Activated naive CD8-positive, alpha-beta T cell treated with anti-CD3 and anti-CD28 coated beads, Interleukin-2, amount 50 U/mL, for 24 hours (primary cell): ENCODE measurements at regions not wholly inside any gene's neighbourhood (a gene's known extent, or its start where the extent isn't known, plus 50 kb on each side); places are given as distances from the start of the nearest gene placed in this dataset.
"Not testable (repeated sequence)": the region's sequence is repeated elsewhere in the genome, so short reads cannot be mapped to it uniquely, and the experiment has no call there.

Source experiments
- ATAC-seq: fragments of 150-1000 bp; cut with Tn5 transposase; one replicate; pipeline ENCODE4 v1.10.0; 2021
- DNase-seq: peaks from one replicate; pipeline ENCODE4 v3.0.0; 2021
- H3K27ac Mint-ChIP-seq: one replicate; pipeline ENCODE4 v1.8.0; 2021; ENCODE audit warnings: mild to moderate bottlenecking, mixed read lengths
- H3K27me3 Mint-ChIP-seq: one replicate; pipeline ENCODE4 v1.8.0; 2021; ENCODE audit warnings: mixed read lengths
- H3K36me3 Mint-ChIP-seq: one replicate; pipeline ENCODE4 v1.8.0; 2021; ENCODE audit warnings: low read depth, mixed read lengths
- H3K4me1 Mint-ChIP-seq: one replicate; pipeline ENCODE4 v1.8.0; 2021; ENCODE audit warnings: mixed read lengths
- H3K4me3 Mint-ChIP-seq: one replicate; pipeline ENCODE4 v1.8.0; 2021; ENCODE audit warnings: mild to moderate bottlenecking, moderate library complexity, mixed read lengths
- H3K9me3 Mint-ChIP-seq: one replicate; pipeline ENCODE4 v1.8.0; 2021; ENCODE audit warnings: mixed read lengths

GRCh38 chr11:98061858-98062257 lies 958.9 kb upstream of the CNTN5 start:
- DNase-seq: no peak
- Mint-ChIP-seq H3K4me1 (no peaks in the 10 kb centered on the region), H3K27me3 (no peaks in the 10 kb centered on the region), H3K27ac (no peak overlapping the region), H3K36me3 (no peaks in the 10 kb centered on the region), H3K4me3 (no peak overlapping the region), H3K9me3 (peaks cover 11% of the 10 kb centered on the region)
- ATAC-seq: no peak

GRCh38 chr11:98062714-98063113 lies 958.0 kb upstream of the CNTN5 start:
- Mint-ChIP-seq H3K4me3 (no peak overlapping the region), H3K9me3 (peaks cover 11% of the 10 kb centered on the region), H3K4me1 (no peaks in the 10 kb centered on the region), H3K27ac (no peak overlapping the region), H3K36me3 (no peaks in the 10 kb centered on the region), H3K27me3 (no peaks in the 10 kb centered on the region)
- DNase-seq (no peak), ATAC-seq (no peak)

- no peak for ATAC-seq
These were observed 952.5 kb upstream of the CNTN5 start for GRCh38 chr11:98068251-98068650.

GRCh38 chr11:98069147-98069546 lies 951.6 kb upstream of the CNTN5 start:
- not testable (repeated sequence) for H3K27me3 Mint-ChIP-seq, ATAC-seq, DNase-seq, H3K27ac Mint-ChIP-seq, H3K36me3 Mint-ChIP-seq, H3K4me3 Mint-ChIP-seq, H3K9me3 Mint-ChIP-seq, H3K4me1 Mint-ChIP-seq

More at GRCh38 chr11:98068251-98068650, 952.5 kb upstream of the CNTN5 start:
- Mint-ChIP-seq H3K4me3 (no peak overlapping the region), H3K4me1 (no peaks in the 10 kb centered on the region), H3K27me3 (no peaks in the 10 kb centered on the region), H3K9me3 (peaks cover 7% of the 10 kb centered on the region), H3K27ac (no peak overlapping the region), H3K36me3 (no peaks in the 10 kb centered on the region)
- DNase-seq: no peak

GRCh38 chr11:98069861-98070260 lies 950.9 kb upstream of the CNTN5 start:
- no peak for ATAC-seq
- Mint-ChIP-seq H3K9me3 (peaks cover 3% of the 10 kb centered on the region), H3K4me1 (no peaks in the 10 kb centered on the region), H3K36me3 (no peaks in the 10 kb centered on the region), H3K27me3 (no peaks in the 10 kb centered on the region), H3K27ac (no peak overlapping the region), H3K4me3 (no peak overlapping the region)
- DNase-seq: no peak

- Mint-ChIP-seq H3K27me3 (no peaks in the 10 kb centered on the region), H3K9me3 (peaks cover 17% of the 10 kb centered on the region)
- ATAC-seq: no peak
These were observed 929.8 kb upstream of the CNTN5 start for GRCh38 chr11:98090861-98091505.

GRCh38 chr11:98099371-98099770 lies 921.4 kb upstream of the CNTN5 start:
- no peaks in the 10 kb centered on the region for H3K27me3 Mint-ChIP-seq
- no peak overlapping the region for H3K27ac Mint-ChIP-seq
- H3K36me3 Mint-ChIP-seq: no peaks in the 10 kb centered on the region
- H3K9me3 Mint-ChIP-seq: peaks cover 9% of the 10 kb centered on the region
- H3K4me3 Mint-ChIP-seq: no peak overlapping the region
- no peak for ATAC-seq
- H3K4me1 Mint-ChIP-seq: no peaks in the 10 kb centered on the region
- DNase-seq: no peak

More at GRCh38 chr11:98090861-98091505, 929.8 kb upstream of the CNTN5 start:
- no peak overlapping the region for H3K27ac Mint-ChIP-seq
- no peak overlapping the region for H3K4me3 Mint-ChIP-seq
- DNase-seq: no peak
- no peaks in the 10 kb centered on the region for H3K4me1 Mint-ChIP-seq
- no peaks in the 10 kb centered on the region for H3K36me3 Mint-ChIP-seq

GRCh38 chr11:98100689-98101088 lies 920.1 kb upstream of the CNTN5 start:
- H3K27ac Mint-ChIP-seq: no peak overlapping the region
- H3K4me1 Mint-ChIP-seq: no peaks in the 10 kb centered on the region
- H3K27me3 Mint-ChIP-seq: no peaks in the 10 kb centered on the region
- no peaks in the 10 kb centered on the region for H3K36me3 Mint-ChIP-seq
- H3K9me3 Mint-ChIP-seq: peaks cover 9% of the 10 kb centered on the region
- H3K4me3 Mint-ChIP-seq: no peak overlapping the region
- DNase-seq (no peak), ATAC-seq (no peak)

- Mint-ChIP-seq H3K9me3 (peaks cover 9% of the 10 kb centered on the region), H3K36me3 (no peaks in the 10 kb centered on the region), H3K4me3 (no peak overlapping the region), H3K4me1 (no peaks in the 10 kb centered on the region), H3K27ac (no peak overlapping the region), H3K27me3 (no peaks in the 10 kb centered on the region)
- ATAC-seq (no peak), DNase-seq (no peak)
These were observed 919.4 kb upstream of the CNTN5 start for GRCh38 chr11:98101329-98101728.

- DNase-seq (no peak), ATAC-seq (no peak)
- H3K36me3 Mint-ChIP-seq: no peaks in the 10 kb centered on the region
- no peak overlapping the region for H3K27ac Mint-ChIP-seq
- no peaks in the 10 kb centered on the region for H3K4me1 Mint-ChIP-seq
- no peak overlapping the region for H3K4me3 Mint-ChIP-seq
- H3K27me3 Mint-ChIP-seq: no peaks in the 10 kb centered on the region
- H3K9me3 Mint-ChIP-seq: peaks cover 5% of the 10 kb centered on the region
These were observed 916.5 kb upstream of the CNTN5 start for GRCh38 chr11:98104249-98104648.

- no peak overlapping the region for H3K4me3 Mint-ChIP-seq
- no peaks in the 10 kb centered on the region for H3K4me1 Mint-ChIP-seq
- no peaks in the 10 kb centered on the region for H3K36me3 Mint-ChIP-seq
- ATAC-seq (no peak), DNase-seq (no peak)
- peaks cover 11% of the 10 kb centered on the region for H3K9me3 Mint-ChIP-seq
- H3K27ac Mint-ChIP-seq: no peak overlapping the region
- H3K27me3 Mint-ChIP-seq: no peaks in the 10 kb centered on the region
These were observed 913.0 kb upstream of the CNTN5 start for GRCh38 chr11:98107736-98108135.

- Mint-ChIP-seq H3K27me3 (no peaks in the 10 kb centered on the region), H3K4me3 (no peak overlapping the region), H3K4me1 (no peaks in the 10 kb centered on the region), H3K36me3 (no peaks in the 10 kb centered on the region), H3K27ac (no peak overlapping the region), H3K9me3 (peaks cover 11% of the 10 kb centered on the region)
- ATAC-seq (no peak), DNase-seq (no peak)
These were observed 910.7 kb upstream of the CNTN5 start for GRCh38 chr11:98110030-98110429.

- H3K4me3 Mint-ChIP-seq: no peak overlapping the region
- no peaks in the 10 kb centered on the region for H3K36me3 Mint-ChIP-seq
- no peak overlapping the region for H3K27ac Mint-ChIP-seq
- ATAC-seq: no peak
- H3K27me3 Mint-ChIP-seq: no peaks in the 10 kb centered on the region
- H3K9me3 Mint-ChIP-seq: peaks cover 17% of the 10 kb centered on the region
- DNase-seq: no peak
- no peaks in the 10 kb centered on the region for H3K4me1 Mint-ChIP-seq
These were observed 904.9 kb upstream of the CNTN5 start for GRCh38 chr11:98115873-98116272.

- ATAC-seq: no peak
- Mint-ChIP-seq H3K27ac (no peak overlapping the region), H3K4me1 (no peaks in the 10 kb centered on the region), H3K9me3 (peaks cover 43% of the 10 kb centered on the region), H3K4me3 (no peak overlapping the region), H3K27me3 (no peaks in the 10 kb centered on the region), H3K36me3 (no peaks in the 10 kb centered on the region)
- DNase-seq: no peak
These were observed 890.6 kb upstream of the CNTN5 start for GRCh38 chr11:98130117-98130625.

- no peak for ATAC-seq
These were observed 884.4 kb upstream of the CNTN5 start for GRCh38 chr11:98136357-98136756.

GRCh38 chr11:98137437-98137836 lies 883.3 kb upstream of the CNTN5 start:
- DNase-seq (no peak), ATAC-seq (no peak)
- H3K27ac Mint-ChIP-seq: no peak overlapping the region
- no peaks in the 10 kb centered on the region for H3K27me3 Mint-ChIP-seq
- H3K4me1 Mint-ChIP-seq: no peaks in the 10 kb centered on the region
- H3K9me3 Mint-ChIP-seq: peaks cover 20% of the 10 kb centered on the region
- H3K4me3 Mint-ChIP-seq: no peak overlapping the region
- no peaks in the 10 kb centered on the region for H3K36me3 Mint-ChIP-seq

More at GRCh38 chr11:98136357-98136756, 884.4 kb upstream of the CNTN5 start:
- no peak for DNase-seq
- Mint-ChIP-seq H3K36me3 (no peaks in the 10 kb centered on the region), H3K4me3 (no peak overlapping the region), H3K4me1 (no peaks in the 10 kb centered on the region), H3K27ac (no peak overlapping the region), H3K27me3 (no peaks in the 10 kb centered on the region), H3K9me3 (peaks cover 25% of the 10 kb centered on the region)
